ENCODE measurements at regions not wholly inside any gene's neighbourhood (a gene's known extent, or its start where the extent isn't known, plus 50 kb on each side); places are given as distances from the start of the nearest gene placed in this dataset.

GRCh38 chr16:85361441-85362118 lies 249.3 kb upstream of the CIBAR2 start:
- Histone ChIP-seq H3K27me3 (no peaks in the 10 kb centered on the region), H3K9me3 (no peaks in the 10 kb centered on the region), H3K4me1 (peaks cover 38% of the 10 kb centered on the region), H3K36me3 (no peaks in the 10 kb centered on the region), H3K4me3 (no peak overlapping the region), H3K27ac (no peak overlapping the region)
- intact Hi-C loops (cut with DNase I) = no loop called here
- no peak for TF ChIP-seq POLR2A (IDR thresholded peaks at IDR 0.05)
- TF ChIP-seq, protein P1, sequence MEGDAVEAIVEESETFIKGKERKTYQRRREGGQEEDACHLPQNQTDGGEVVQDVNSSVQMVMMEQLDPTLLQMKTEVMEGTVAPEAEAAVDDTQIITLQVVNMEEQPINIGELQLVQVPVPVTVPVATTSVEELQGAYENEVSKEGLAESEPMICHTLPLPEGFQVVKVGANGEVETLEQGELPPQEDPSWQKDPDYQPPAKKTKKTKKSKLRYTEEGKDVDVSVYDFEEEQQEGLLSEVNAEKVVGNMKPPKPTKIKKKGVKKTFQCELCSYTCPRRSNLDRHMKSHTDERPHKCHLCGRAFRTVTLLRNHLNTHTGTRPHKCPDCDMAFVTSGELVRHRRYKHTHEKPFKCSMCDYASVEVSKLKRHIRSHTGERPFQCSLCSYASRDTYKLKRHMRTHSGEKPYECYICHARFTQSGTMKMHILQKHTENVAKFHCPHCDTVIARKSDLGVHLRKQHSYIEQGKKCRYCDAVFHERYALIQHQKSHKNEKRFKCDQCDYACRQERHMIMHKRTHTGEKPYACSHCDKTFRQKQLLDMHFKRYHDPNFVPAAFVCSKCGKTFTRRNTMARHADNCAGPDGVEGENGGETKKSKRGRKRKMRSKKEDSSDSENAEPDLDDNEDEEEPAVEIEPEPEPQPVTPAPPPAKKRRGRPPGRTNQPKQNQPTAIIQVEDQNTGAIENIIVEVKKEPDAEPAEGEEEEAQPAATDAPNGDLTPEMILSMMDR (IDR thresholded peaks at IDR 0.05) = no peak
- TF ChIP-seq POLR2AphosphoS5 (IDR thresholded peaks at IDR 0.05; ENCODE audit: insufficient read depth in 1 of 2, low read depth in 1 of 2) = no peak
- no peak for DNase-seq (ENCODE audit: extremely low spot score in 2 of 2)

GRCh38 chr16:85362443-85362842 lies 250.2 kb upstream of the CIBAR2 start:
- H3K27ac ChIP-seq = no peak overlapping the region
- intact Hi-C loops (cut with DNase I) = no loop called here
- TF ChIP-seq POLR2AphosphoS5 (IDR thresholded peaks at IDR 0.05; ENCODE audit: insufficient read depth in 1 of 2, low read depth in 1 of 2) = no peak
- TF ChIP-seq, protein P1 (IDR thresholded peaks at IDR 0.05) = no peak
- no peak for TF ChIP-seq POLR2A (IDR thresholded peaks at IDR 0.05)

GRCh38 chr16:85363427-85363826 lies 249.7 kb upstream of the GSE1 start:
- TF ChIP-seq, protein P1 (IDR thresholded peaks at IDR 0.05) = no peak
- TF ChIP-seq POLR2AphosphoS5 (IDR thresholded peaks at IDR 0.05; ENCODE audit: insufficient read depth in 1 of 2, low read depth in 1 of 2) = no peak
- TF ChIP-seq POLR2A (IDR thresholded peaks at IDR 0.05) = no peak
- Histone ChIP-seq H3K9me3 (no peaks in the 10 kb centered on the region), H3K27ac (no peak overlapping the region), H3K36me3 (no peaks in the 10 kb centered on the region), H3K27me3 (no peaks in the 10 kb centered on the region), H3K4me1 (peaks cover 44% of the 10 kb centered on the region), H3K4me3 (no peak overlapping the region)
- intact Hi-C loops (cut with DNase I) = no loop called here
- DNase-seq (ENCODE audit: extremely low spot score in 2 of 2) = no peak

More at GRCh38 chr16:85362443-85362842, 250.2 kb upstream of the CIBAR2 start:
- no peaks in the 10 kb centered on the region for H3K9me3 ChIP-seq
- peaks cover 40% of the 10 kb centered on the region for H3K4me1 ChIP-seq
- H3K27me3 ChIP-seq = no peaks in the 10 kb centered on the region
- no peaks in the 10 kb centered on the region for H3K36me3 ChIP-seq
- no peak overlapping the region for H3K4me3 ChIP-seq
- no peak for DNase-seq (ENCODE audit: extremely low spot score in 2 of 2)

DNA sequence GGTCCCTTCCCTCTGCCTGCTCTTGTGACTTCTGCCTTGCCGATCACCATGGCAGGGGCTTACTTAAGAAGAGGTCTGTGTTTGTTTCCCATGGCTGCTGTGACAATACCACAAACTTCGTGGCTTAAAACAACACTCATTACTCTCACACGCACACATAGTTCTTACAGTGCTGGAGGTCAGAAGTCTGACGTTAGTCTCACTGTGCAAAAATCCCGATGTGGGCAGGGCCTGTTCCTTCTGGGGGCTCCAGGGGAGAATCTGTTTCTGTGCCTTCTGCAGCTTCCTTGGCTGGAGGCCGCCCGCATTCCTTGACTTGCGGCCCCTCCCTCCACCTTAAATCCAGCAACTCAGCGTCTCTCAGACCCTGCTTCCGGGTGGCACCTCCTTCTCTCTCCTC lies 249.2 kb upstream of the GSE1 start:
- DNase-seq (ENCODE audit: extremely low spot score in 2 of 2) = no peak
- Histone ChIP-seq H3K9me3 (no peaks in the 10 kb centered on the region), H3K27me3 (no peaks in the 10 kb centered on the region), H3K27ac (no peak overlapping the region), H3K4me1 (peaks cover 41% of the 10 kb centered on the region), H3K4me3 (no peak overlapping the region), H3K36me3 (no peaks in the 10 kb centered on the region)
- TF ChIP-seq POLR2AphosphoS5 (IDR thresholded peaks at IDR 0.05; ENCODE audit: insufficient read depth in 1 of 2, low read depth in 1 of 2) (no peak), POLR2A (IDR thresholded peaks at IDR 0.05) (no peak)
- TF ChIP-seq, protein P1 (IDR thresholded peaks at IDR 0.05) = no peak
- intact Hi-C loops (cut with DNase I) = no loop called here

DNA sequence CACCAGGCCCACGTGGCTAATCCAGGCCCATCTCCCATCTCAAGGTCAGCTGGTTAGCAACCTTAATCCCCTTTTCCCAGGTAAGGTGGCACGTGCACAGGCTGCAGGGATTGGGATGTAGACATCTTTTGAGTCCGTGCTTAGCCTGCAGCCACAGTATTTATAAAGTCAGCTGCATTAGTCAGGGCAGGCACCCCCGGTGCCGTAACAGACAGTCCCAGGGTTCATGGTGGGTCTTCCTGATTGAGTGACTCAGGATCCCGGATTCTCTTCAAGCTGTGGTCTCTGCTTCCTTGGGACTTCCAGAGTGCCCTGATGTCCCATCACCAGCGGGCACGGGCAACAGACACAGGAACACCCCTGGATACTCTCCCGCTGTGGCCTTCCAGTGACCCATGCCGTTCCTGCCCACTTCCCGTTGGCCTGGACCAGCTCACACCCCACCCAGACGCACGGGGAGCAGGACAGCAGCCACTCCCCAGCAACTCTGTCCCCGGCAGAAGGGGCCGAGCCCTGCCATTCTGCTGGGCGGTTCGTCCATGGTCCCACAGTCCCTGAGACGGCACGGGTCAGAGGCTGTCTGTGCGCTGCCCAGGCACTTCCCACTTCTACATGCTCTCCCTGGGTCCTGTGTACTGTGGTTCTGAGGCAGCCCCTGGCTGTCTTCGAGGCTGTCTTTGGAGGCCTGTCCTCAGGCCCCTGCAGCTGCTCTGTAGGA lies 248.6 kb upstream of the GSE1 start:
- TF ChIP-seq POLR2AphosphoS5 (IDR thresholded peaks at IDR 0.05; ENCODE audit: insufficient read depth in 1 of 2, low read depth in 1 of 2) (no peak), POLR2A (IDR thresholded peaks at IDR 0.05) (no peak)
- TF ChIP-seq, protein P1 (IDR thresholded peaks at IDR 0.05) = no peak
- H3K36me3 ChIP-seq = no peaks in the 10 kb centered on the region
- H3K27ac ChIP-seq = no peak overlapping the region
- H3K4me3 ChIP-seq = no peak overlapping the region
- DNase-seq (ENCODE audit: extremely low spot score in 2 of 2) = no peak
- no peaks in the 10 kb centered on the region for H3K9me3 ChIP-seq
- intact Hi-C loops (cut with DNase I) = no loop called here
- H3K27me3 ChIP-seq = no peaks in the 10 kb centered on the region
- H3K4me1 ChIP-seq = peaks cover 38% of the 10 kb centered on the region

Data from vagina (tissue), 2 donors.